WERI-Rb-1 (cell line): ENCODE measurements at regions not wholly inside any gene's neighbourhood (a gene's known extent, or its start where the extent isn't known, plus 50 kb on each side); places are given as distances from the start of the nearest gene placed in this dataset.

ENCODE experiments used
- DNase-seq: peaks from one replicate; pipeline ENCODE4 v3.0.0-alpha.2; 2020
- H3K27ac ChIP-seq: fragments of 250-450 bp; sonication (Bioruptor Pico); 2 replicates; pipeline ENCODE4 v1.5.1; 2020; ENCODE audit warnings: mild to moderate bottlenecking, moderate library complexity
- H3K27me3 ChIP-seq: fragments of 250-450 bp; sonication (Bioruptor Pico); 2 replicates; pipeline ENCODE4 v1.5.1; 2021; ENCODE audit warnings: mild to moderate bottlenecking, low read depth, moderate library complexity; ENCODE audit not compliant: insufficient read depth, severe bottlenecking
- H3K36me3 ChIP-seq: fragments of 250-450 bp; sonication (Bioruptor Pico); 2 replicates; pipeline ENCODE4 v1.5.1; 2020; ENCODE audit warnings: mild to moderate bottlenecking, moderate library complexity
- H3K4me3 ChIP-seq: 2 replicates; pipeline ENCODE4 v1.5.1; 2011; ENCODE audit warnings: low read depth, mild to moderate bottlenecking, control low read depth, low read length
- H3K9me3 ChIP-seq: fragments of 250-450 bp; sonication (Bioruptor Pico); 2 replicates; pipeline ENCODE4 v1.5.1; 2021; ENCODE audit warnings: mild to moderate bottlenecking, moderate library complexity; ENCODE audit not compliant: severe bottlenecking
- TF ChIP-seq, protein P1 (sequence below): IDR thresholded peaks from 2 replicates; pipeline ENCODE4 v1.5.1; 2011; ENCODE audit warnings: low read depth, mild to moderate bottlenecking, control low read depth, inconsistent platforms, low read length

DNA sequence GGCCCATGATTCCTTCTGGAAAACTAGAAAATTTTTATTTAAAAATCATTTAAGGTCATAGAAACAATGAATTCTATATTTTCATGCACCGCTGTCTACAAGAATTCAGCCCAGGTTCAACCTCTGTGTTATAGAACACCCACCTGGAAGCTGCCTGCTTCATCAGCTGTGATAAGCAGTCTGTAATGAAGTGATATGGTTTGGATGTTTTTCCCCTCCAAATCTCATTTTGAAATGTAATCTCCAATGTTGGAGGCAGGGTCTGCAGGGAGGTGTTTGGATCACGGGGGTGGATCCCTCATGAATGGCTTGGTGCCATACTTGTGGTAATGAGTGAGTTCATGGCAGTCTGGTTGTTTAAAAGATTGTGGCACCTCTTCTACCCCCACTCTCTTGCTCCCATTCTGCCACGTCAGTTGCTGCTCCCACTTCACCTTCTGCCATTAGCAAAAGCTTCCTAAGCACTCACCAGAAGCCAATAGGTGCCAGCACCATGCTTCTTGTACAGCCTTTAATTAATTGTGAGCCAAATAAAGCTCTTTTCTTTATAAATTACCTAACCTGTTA, 55.6 kb downstream of the MRPL32 start:
- Histone ChIP-seq H3K27ac (no peak overlapping the region), H3K9me3 (peaks cover 8% of the 10 kb centered on the region), H3K36me3 (no peaks in the 10 kb centered on the region), H3K27me3 (no peaks in the 10 kb centered on the region), H3K4me3 (no peak overlapping the region)
- TF ChIP-seq, protein P1, sequence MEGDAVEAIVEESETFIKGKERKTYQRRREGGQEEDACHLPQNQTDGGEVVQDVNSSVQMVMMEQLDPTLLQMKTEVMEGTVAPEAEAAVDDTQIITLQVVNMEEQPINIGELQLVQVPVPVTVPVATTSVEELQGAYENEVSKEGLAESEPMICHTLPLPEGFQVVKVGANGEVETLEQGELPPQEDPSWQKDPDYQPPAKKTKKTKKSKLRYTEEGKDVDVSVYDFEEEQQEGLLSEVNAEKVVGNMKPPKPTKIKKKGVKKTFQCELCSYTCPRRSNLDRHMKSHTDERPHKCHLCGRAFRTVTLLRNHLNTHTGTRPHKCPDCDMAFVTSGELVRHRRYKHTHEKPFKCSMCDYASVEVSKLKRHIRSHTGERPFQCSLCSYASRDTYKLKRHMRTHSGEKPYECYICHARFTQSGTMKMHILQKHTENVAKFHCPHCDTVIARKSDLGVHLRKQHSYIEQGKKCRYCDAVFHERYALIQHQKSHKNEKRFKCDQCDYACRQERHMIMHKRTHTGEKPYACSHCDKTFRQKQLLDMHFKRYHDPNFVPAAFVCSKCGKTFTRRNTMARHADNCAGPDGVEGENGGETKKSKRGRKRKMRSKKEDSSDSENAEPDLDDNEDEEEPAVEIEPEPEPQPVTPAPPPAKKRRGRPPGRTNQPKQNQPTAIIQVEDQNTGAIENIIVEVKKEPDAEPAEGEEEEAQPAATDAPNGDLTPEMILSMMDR, result no peak
- DNase-seq, result no peak

DNA sequence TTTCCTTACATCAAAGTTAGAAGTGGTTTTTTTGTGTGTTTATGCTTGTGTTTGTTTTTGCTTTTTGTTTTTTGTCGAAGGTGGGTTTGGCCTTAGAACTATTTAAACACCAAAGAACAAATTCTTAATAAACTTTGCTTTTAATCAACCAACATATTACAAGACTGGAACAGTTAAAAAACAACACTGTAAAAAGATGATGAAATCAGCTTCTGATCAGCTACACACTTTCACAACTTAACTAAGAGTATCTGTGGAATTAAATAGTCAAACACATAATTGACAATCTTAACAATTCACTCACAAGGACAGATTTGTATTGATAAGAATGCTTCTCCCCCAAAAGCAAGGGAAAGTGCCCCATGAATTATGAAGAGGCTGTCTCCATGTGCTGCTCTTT, 58.8 kb downstream of the MRPL32 start:
- H3K27ac ChIP-seq, result no peak overlapping the region
- no peaks in the 10 kb centered on the region for H3K36me3 ChIP-seq
- H3K9me3 ChIP-seq, result no peaks in the 10 kb centered on the region
- H3K4me3 ChIP-seq, result no peak overlapping the region
- no peak for DNase-seq
- TF ChIP-seq, protein P1, result no peak
- H3K27me3 ChIP-seq, result no peaks in the 10 kb centered on the region

DNA sequence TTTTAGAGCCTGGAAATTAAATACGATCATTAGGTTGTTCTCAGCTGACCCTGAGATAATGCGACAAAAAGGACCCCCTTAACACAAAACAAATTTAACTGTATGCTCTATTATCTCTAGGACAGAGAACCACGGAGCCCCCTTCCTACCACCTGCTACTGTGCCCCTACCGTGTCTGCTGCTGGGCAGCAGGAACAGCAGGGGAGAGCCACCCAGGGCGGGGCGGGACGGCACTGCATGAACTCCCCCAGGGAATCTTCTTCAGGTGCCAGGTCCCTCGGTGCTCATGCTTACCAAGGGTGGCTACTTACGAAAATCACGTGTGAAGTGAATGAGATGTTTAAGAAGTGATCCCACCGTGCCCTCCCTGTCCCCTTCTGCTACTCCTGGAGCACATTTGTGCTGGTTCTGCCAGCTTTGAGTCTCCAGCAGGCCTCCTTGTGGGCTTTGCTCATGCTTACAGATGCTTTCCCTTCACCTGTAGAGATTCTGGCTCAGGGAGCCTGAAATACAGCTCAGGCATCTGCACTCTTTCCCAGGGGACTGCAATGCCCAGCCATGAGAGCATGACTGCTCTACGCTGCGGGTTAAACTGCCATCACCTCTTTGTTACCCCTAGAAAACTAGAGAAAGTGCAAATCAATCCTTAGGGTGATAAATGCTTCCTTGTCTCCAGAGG, 59.9 kb downstream of the MRPL32 start:
- Histone ChIP-seq H3K4me3 (no peak overlapping the region), H3K9me3 (no peaks in the 10 kb centered on the region), H3K36me3 (no peaks in the 10 kb centered on the region), H3K27me3 (no peaks in the 10 kb centered on the region), H3K27ac (no peak overlapping the region)
- TF ChIP-seq, protein P1, result no peak
- DNase-seq, result no peak

DNA sequence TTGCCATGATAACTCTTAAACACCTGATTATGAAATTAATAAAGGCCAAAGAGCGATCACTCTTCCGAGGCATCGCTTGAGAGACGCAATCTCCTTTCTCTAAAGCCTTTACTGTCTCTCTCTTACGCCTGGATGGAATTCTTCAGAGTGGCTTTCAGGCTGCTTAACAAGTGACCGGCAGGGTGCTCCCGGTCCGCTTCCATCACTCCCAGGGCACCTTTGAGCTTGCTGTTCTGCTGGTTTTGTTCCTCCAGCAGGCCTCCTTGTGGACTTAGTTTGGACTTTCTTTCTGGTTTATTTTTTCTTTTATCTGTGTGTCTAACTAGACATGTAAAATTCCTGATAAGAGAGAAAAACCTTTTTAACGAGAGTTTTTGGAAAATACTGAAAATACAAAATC, 60.9 kb downstream of the MRPL32 start:
- Histone ChIP-seq H3K9me3 (no peaks in the 10 kb centered on the region), H3K27ac (no peak overlapping the region), H3K36me3 (no peaks in the 10 kb centered on the region), H3K27me3 (no peaks in the 10 kb centered on the region), H3K4me3 (no peak overlapping the region)
- no peak for DNase-seq
- TF ChIP-seq, protein P1, result no peak

DNA sequence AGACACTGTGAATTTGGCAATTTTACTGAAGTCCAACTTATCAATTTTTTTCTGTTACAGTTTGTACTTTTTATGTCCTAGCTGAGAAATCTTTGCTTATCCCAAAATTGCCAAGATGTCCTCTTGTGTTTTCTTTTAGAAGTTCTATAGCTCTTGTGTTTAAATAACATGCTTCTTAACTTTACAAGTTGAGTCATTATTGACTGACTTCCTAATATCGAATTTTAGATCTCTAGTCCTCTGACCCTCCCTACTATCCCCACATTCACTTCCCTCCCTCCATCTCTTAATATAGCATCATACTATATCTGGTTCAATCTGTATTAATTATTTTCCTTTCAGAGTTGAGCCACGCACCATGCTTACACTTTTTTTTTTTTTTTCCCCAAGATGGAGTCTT, 61.9 kb downstream of the MRPL32 start:
- no peaks in the 10 kb centered on the region for H3K36me3 ChIP-seq
- TF ChIP-seq, protein P1, result no peak
- no peak overlapping the region for H3K4me3 ChIP-seq
- H3K27me3 ChIP-seq, result no peaks in the 10 kb centered on the region
- no peak for DNase-seq
- H3K9me3 ChIP-seq, result no peaks in the 10 kb centered on the region
- no peak overlapping the region for H3K27ac ChIP-seq

DNA sequence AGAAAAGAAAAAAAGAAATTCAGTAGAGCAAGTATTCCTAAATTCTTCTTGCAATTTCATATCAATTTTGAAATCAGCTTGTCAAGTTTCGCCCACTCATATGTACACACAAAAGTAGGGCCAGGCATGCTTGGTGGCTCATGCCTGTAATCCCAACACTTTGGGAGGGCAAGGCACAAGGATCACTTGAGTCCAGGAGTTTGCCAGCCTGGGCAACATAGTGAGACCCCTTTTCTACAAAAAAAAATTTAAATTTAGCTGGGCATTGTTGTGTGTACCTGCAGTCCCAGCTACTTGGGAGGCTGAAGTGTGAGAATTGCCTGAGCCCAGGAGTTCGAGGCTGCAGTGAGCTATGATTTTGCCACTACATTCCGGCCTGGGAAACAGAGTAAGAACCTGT, 65.4 kb downstream of the MRPL32 start:
- Histone ChIP-seq H3K27me3 (no peaks in the 10 kb centered on the region), H3K36me3 (no peaks in the 10 kb centered on the region), H3K4me3 (no peak overlapping the region), H3K9me3 (no peaks in the 10 kb centered on the region), H3K27ac (no peak overlapping the region)
- DNase-seq, result no peak
- TF ChIP-seq, protein P1, result no peak
